ENCODE measurements at regions not wholly inside any gene's neighbourhood (a gene's known extent, or its start where the extent isn't known, plus 50 kb on each side); places are given as distances from the start of the nearest gene placed in this dataset.

DNA sequence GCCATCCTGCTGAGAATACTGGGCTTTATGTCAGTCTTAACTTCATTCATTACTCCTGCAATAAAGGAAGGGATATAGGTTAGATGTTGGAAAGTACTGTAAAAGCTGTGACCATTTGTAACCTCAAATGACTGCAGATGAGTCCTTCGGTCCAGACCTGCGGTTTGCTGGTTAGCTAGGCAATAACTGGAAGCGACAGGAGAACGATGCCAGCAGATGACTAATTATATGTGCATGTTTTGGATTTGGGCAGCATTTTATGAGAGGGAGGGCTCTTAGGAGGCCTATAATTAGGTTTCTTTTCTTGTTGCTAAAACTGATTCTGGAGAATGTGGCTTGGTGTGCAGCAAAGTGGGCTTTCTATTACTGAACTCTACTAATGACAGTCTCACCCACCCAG, 205.6 kb downstream of the TMEM182 start:
- no peaks in the 10 kb centered on the region for H3K4me1 Mint-ChIP-seq
- ChIA-PET CTCF (no interaction called here), POLR2A (no interaction called here)
- H3K27ac Mint-ChIP-seq: no peak overlapping the region
- intact Hi-C loops (cut with DNase I, micrococcal nuclease): no loop called here
- ATAC-seq: no peak
- H3K4me3 Mint-ChIP-seq: no peak overlapping the region
- H3K27me3 Mint-ChIP-seq: peaks cover 2% of the 10 kb centered on the region
- H3K36me3 Mint-ChIP-seq (ENCODE audit: low read depth): no peaks in the 10 kb centered on the region
- H3K9me3 Mint-ChIP-seq (ENCODE audit: low read depth): no peaks in the 10 kb centered on the region
- no peak for DNase-seq

DNA sequence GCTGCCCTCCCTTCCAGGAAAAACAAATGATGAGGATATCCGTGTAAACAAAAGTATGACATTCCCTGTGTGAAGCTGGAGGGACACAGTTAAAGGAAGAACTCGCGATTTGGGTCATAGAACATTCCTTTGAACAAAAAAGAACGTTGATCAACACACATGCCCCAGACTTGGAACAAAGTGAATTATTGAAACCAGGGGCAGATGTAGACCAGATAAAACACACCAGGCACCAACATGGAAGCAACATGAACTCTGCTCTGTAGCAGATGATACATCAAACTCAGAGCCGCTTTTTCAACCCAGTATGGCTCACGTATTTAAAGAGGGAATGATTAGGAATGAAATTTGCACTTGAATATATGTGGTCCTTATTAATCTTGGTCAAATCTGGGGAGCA, 206.5 kb downstream of the TMEM182 start:
- H3K4me3 Mint-ChIP-seq: no peak overlapping the region
- intact Hi-C loops (cut with DNase I, micrococcal nuclease): no loop called here
- H3K36me3 Mint-ChIP-seq (ENCODE audit: low read depth): no peaks in the 10 kb centered on the region
- H3K4me1 Mint-ChIP-seq: no peaks in the 10 kb centered on the region
- H3K27me3 Mint-ChIP-seq: peaks cover 2% of the 10 kb centered on the region
- H3K9me3 Mint-ChIP-seq (ENCODE audit: low read depth): no peaks in the 10 kb centered on the region
- ATAC-seq (no peak), DNase-seq (no peak)
- H3K27ac Mint-ChIP-seq: no peak overlapping the region
- ChIA-PET POLR2A (no interaction called here), CTCF (no interaction called here)

GRCh38 chr2:102971701-102972100, 209.9 kb downstream of the TMEM182 start:
- ChIA-PET CTCF (no interaction called here), POLR2A (no interaction called here)
- no peak overlapping the region for H3K27ac Mint-ChIP-seq
- no peak overlapping the region for H3K4me3 Mint-ChIP-seq
- H3K9me3 Mint-ChIP-seq (ENCODE audit: low read depth): no peaks in the 10 kb centered on the region
- intact Hi-C loops (cut with DNase I, micrococcal nuclease): no loop called here
- H3K27me3 Mint-ChIP-seq: peaks cover 2% of the 10 kb centered on the region
- ATAC-seq: no peak
- DNase-seq: no peak
- H3K4me1 Mint-ChIP-seq: no peaks in the 10 kb centered on the region
- no peaks in the 10 kb centered on the region for H3K36me3 Mint-ChIP-seq (ENCODE audit: low read depth)

DNA sequence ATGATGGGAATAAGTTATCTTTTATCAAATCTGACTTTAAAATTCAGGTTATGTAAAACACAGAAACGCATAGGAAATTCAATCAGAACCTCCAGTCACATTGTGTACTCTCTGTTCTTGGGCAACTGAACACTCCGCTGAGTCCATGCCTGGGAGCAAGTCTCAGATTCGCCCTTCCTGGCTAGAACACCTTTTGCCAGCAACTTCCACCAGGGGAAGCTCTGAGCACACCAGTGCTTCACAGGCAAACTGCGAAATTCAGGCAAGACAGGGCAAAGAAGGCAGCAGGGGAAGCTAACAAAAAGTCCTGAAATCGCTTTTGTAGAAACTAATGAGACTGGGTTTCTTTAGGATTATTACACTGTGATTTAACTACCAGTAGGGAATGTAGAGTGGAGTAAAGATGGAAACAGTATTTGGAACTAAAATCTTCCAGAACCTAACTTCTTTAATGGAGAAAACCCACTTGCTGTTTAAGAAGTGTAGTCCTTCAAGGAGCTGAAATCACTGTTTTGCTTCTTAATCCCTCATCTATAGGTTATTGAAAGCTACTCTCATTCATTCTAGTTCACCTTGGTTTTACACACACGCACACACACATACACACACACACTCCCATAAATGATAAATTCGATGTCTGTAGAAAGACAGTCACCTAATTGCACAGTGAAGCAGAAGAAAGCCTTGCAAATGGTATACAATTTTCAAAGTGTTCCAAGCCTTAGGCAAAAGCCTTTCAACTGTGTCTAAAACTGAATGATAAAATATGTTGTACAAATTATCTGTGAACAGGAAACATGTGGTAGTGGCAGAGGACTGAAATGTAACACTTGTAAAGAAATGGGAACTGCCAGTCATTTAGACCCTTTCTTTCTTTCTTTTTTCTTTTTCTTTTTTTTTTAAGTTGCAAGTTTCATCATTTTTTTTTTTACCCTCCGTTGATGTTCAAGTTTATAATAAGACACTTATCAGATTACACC, 214.5 kb downstream of the TMEM182 start:
- Mint-ChIP-seq H3K27ac (no peak overlapping the region), H3K27me3 (peaks cover 5% of the 10 kb centered on the region), H3K4me1 (no peaks in the 10 kb centered on the region), H3K36me3 (ENCODE audit: low read depth) (no peaks in the 10 kb centered on the region), H3K4me3 (no peak overlapping the region), H3K9me3 (ENCODE audit: low read depth) (no peaks in the 10 kb centered on the region)
- ChIA-PET CTCF (interaction anchor here (1.0 kb wide), 1 partner anchor 20 kb away, joined by 3 read pairs; no protein-coding TSS in a partner anchor), POLR2A (no interaction called here)
- DNase-seq: peak; percentile 22
- intact Hi-C loops (cut with DNase I, micrococcal nuclease): no loop called here
- no peak for ATAC-seq

DNA sequence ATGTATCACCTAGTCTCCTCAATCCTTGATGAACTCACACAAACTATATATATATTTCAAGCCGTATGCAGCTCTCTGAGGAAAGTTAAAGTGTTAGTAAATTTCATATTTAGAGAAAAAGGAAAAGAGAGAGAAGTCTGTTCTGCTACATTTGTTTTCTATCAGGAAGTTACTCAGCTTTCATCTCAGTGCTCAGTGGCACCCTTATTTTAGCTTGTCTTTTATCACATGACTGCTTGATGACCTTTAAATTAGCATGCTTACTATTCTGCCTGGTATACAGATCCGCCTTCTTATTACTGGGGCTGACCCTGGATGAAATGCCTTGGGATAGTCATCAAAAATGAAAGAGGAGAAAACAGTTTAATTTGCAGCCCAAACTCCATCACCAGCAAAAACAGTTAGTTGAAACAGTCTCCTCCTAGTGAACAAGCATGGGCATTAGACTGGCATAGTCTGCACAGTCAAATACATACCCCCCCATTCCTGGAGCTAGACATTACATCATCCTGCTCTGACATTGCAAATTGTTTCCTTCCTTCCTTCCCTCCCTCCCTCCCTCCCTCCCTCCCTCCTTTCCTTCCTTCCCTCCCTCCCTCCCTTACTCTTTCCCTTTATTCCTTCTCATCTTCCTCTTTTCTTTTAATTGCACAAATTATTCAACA, 215.7 kb downstream of the TMEM182 start:
- intact Hi-C loops (cut with DNase I, micrococcal nuclease): no loop called here
- no peak for ATAC-seq

GRCh38 chr2:102978091-102978490, 216.3 kb downstream of the TMEM182 start:
- peaks cover 5% of the 10 kb centered on the region for H3K27me3 Mint-ChIP-seq
- H3K27ac Mint-ChIP-seq: no peak overlapping the region
- no peaks in the 10 kb centered on the region for H3K4me1 Mint-ChIP-seq
- CTCF ChIA-PET: no interaction called here
- DNase-seq: no peak
- no peak overlapping the region for H3K4me3 Mint-ChIP-seq
- POLR2A ChIA-PET: interaction anchor here (0.6 kb wide), 1 partner anchor 23 kb away, joined by 5 read pairs; no protein-coding TSS in a partner anchor
- intact Hi-C loops (cut with DNase I, micrococcal nuclease): no loop called here
- H3K36me3 Mint-ChIP-seq (ENCODE audit: low read depth): no peaks in the 10 kb centered on the region
- no peak for ATAC-seq
- H3K9me3 Mint-ChIP-seq (ENCODE audit: low read depth): no peaks in the 10 kb centered on the region

More for the DNA sequence above, 215.7 kb downstream of the TMEM182 start:
- no peak overlapping the region for H3K27ac Mint-ChIP-seq
- H3K27me3 Mint-ChIP-seq: peaks cover 5% of the 10 kb centered on the region
- no peak for DNase-seq
- CTCF ChIA-PET: no interaction called here
- no peaks in the 10 kb centered on the region for H3K36me3 Mint-ChIP-seq (ENCODE audit: low read depth)
- H3K4me3 Mint-ChIP-seq: no peak overlapping the region
- H3K4me1 Mint-ChIP-seq: no peaks in the 10 kb centered on the region
- no peaks in the 10 kb centered on the region for H3K9me3 Mint-ChIP-seq (ENCODE audit: low read depth)
- POLR2A ChIA-PET: interaction anchor here (0.6 kb wide), 1 partner anchor 22 kb away, joined by 5 read pairs; no protein-coding TSS in a partner anchor

GRCh38 chr2:102979429-102979828, 217.6 kb downstream of the TMEM182 start:
- intact Hi-C loops (cut with DNase I, micrococcal nuclease): no loop called here
- DNase-seq (no peak), ATAC-seq (no peak)
- Mint-ChIP-seq H3K27ac (no peak overlapping the region), H3K4me1 (no peaks in the 10 kb centered on the region), H3K27me3 (peaks cover 8% of the 10 kb centered on the region), H3K9me3 (ENCODE audit: low read depth) (no peaks in the 10 kb centered on the region), H3K36me3 (ENCODE audit: low read depth) (no peaks in the 10 kb centered on the region), H3K4me3 (no peak overlapping the region)
- ChIA-PET CTCF (no interaction called here), POLR2A (no interaction called here)

- Mint-ChIP-seq H3K27ac (no peak overlapping the region), H3K36me3 (ENCODE audit: low read depth) (no peaks in the 10 kb centered on the region), H3K4me1 (no peaks in the 10 kb centered on the region), H3K9me3 (ENCODE audit: low read depth) (no peaks in the 10 kb centered on the region), H3K27me3 (peaks cover 4% of the 10 kb centered on the region), H3K4me3 (no peak overlapping the region)
- ChIA-PET POLR2A (no interaction called here), CTCF (no interaction called here)
- intact Hi-C loops (cut with DNase I, micrococcal nuclease): no loop called here
- ATAC-seq (no peak), DNase-seq (no peak)
These were observed 222.0 kb downstream of the TMEM182 start for GRCh38 chr2:102983786-102984185.

DNA sequence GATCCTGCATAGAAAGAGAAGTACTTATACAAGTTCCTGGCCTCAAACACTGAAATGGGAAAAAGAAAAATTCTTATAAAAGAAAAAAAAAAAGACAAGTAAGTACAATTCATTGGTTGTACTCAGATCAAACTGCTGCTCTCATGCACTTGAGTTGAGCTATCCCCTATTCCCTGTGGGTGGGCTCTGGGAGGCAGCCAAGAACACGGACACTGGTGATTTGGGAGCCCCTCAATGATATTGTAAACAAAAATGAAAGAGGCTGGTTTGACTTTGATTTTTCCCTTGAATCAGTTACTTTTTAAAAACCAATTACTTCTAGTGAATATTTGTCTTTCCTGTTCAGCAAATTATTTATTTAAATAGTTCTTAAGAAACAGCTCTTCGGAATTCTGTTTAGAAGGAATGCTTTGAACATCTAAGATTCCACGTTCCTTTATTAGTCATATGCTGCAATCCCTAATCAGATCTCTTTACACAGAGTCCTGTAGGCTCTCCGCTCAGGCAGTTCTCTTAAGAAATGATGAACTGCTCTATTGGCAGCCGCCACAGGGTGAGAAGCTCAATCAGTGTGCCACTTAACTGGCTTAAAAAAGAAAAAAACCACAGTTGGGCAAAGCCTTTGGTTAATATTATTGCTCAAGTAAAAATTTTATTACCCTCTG, 225.1 kb downstream of the TMEM182 start:
- ChIA-PET CTCF (interaction anchor here (0.7 kb wide), 2 partner anchors 57 to 592 kb away, joined by 3 read pairs; no protein-coding TSS in a partner anchor), POLR2A (no interaction called here)
- Mint-ChIP-seq H3K36me3 (ENCODE audit: low read depth) (no peaks in the 10 kb centered on the region), H3K4me3 (no peak overlapping the region), H3K27me3 (peaks cover 3% of the 10 kb centered on the region), H3K9me3 (ENCODE audit: low read depth) (no peaks in the 10 kb centered on the region), H3K27ac (no peak overlapping the region), H3K4me1 (no peaks in the 10 kb centered on the region)
- no peak for DNase-seq
- no peak for ATAC-seq
- intact Hi-C loops (cut with DNase I, micrococcal nuclease): no loop called here

- no peak overlapping the region for H3K27ac Mint-ChIP-seq
- ChIA-PET POLR2A (no interaction called here), CTCF (no interaction called here)
- no peaks in the 10 kb centered on the region for H3K27me3 Mint-ChIP-seq
- H3K4me3 Mint-ChIP-seq: no peak overlapping the region
- H3K4me1 Mint-ChIP-seq: no peaks in the 10 kb centered on the region
- ATAC-seq: no peak
- no peaks in the 10 kb centered on the region for H3K36me3 Mint-ChIP-seq (ENCODE audit: low read depth)
- no peak for DNase-seq
- H3K9me3 Mint-ChIP-seq (ENCODE audit: low read depth): no peaks in the 10 kb centered on the region
- intact Hi-C loops (cut with DNase I, micrococcal nuclease): no loop called here
These were observed 230.8 kb downstream of the TMEM182 start for GRCh38 chr2:102992607-102993006.

DNA sequence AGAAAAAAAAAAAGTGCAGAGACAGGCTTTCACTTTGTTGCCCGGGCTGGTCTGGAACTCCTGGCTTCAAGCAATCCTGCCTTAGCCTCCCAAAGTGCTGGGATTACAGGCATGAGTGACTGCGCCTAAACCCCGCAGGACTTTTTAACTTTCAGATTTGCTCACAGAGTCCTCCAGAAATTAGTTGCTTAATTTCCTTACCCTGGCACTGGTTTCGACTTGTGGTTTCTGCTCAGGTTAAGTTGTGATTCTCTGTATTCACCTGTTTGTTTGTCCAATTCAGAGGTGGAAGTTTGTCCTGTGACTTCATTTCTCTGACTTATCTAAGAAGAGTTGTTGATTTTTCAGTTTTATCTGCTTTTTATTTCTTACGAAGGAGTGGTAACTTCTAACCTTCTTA, 238.1 kb downstream of the TMEM182 start:
- no peak overlapping the region for H3K4me3 Mint-ChIP-seq
- H3K9me3 Mint-ChIP-seq (ENCODE audit: low read depth): peaks cover 5% of the 10 kb centered on the region
- H3K36me3 Mint-ChIP-seq (ENCODE audit: low read depth): no peaks in the 10 kb centered on the region
- ATAC-seq (no peak), DNase-seq (no peak)
- intact Hi-C loops (cut with DNase I, micrococcal nuclease): no loop called here
- H3K4me1 Mint-ChIP-seq: no peaks in the 10 kb centered on the region
- CTCF ChIA-PET: no interaction called here
- peaks cover 2% of the 10 kb centered on the region for H3K27me3 Mint-ChIP-seq
- POLR2A ChIA-PET: no interaction called here
- no peak overlapping the region for H3K27ac Mint-ChIP-seq

DNA sequence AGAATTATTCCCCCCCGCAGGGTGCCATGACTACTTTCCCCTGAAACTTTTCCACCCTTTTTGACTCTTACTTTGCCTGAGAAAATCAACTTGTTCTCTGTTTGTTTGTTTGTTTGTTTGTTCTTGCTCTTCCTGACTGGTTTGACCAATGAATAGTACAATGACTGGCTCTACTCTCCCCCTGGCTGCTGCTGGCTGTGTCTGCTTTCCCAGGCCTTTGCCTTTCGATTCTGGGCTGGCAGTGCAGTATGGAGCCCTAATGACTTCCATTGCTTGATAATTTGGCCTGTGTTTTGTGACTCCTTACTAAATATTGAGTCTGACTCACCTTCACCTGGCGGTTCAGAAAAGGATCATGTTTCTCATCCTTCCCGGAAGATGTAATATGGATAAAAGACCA, 241.1 kb downstream of the TMEM182 start:
- Mint-ChIP-seq H3K9me3 (ENCODE audit: low read depth) (peaks cover 5% of the 10 kb centered on the region), H3K27me3 (no peaks in the 10 kb centered on the region), H3K4me1 (no peaks in the 10 kb centered on the region), H3K4me3 (no peak overlapping the region), H3K36me3 (ENCODE audit: low read depth) (no peaks in the 10 kb centered on the region), H3K27ac (no peak overlapping the region)
- ATAC-seq (no peak), DNase-seq (no peak)
- intact Hi-C loops (cut with DNase I, micrococcal nuclease): no loop called here
- POLR2A ChIA-PET: no interaction called here
- CTCF ChIA-PET: no interaction called here

Data from activated CD4-positive, alpha-beta T cell treated with anti-CD3 and anti-CD28 coated beads for 36 hours (primary cell).